Stimulated activated CD4-positive, alpha-beta T cell treated with anti-CD3 and anti-CD28 coated beads, Interleukin-4, amount 100 ng/mL, for 4 hours (primary cell): ENCODE measurements at regions not wholly inside any gene's neighbourhood (a gene's known extent, or its start where the extent isn't known, plus 50 kb on each side); places are given as distances from the start of the nearest gene placed in this dataset.

Experiments
- DNase-seq, 2 experiments: peaks; one replicate each; pipeline ENCODE4 v3.0.0-alpha.2; 2020

DNA sequence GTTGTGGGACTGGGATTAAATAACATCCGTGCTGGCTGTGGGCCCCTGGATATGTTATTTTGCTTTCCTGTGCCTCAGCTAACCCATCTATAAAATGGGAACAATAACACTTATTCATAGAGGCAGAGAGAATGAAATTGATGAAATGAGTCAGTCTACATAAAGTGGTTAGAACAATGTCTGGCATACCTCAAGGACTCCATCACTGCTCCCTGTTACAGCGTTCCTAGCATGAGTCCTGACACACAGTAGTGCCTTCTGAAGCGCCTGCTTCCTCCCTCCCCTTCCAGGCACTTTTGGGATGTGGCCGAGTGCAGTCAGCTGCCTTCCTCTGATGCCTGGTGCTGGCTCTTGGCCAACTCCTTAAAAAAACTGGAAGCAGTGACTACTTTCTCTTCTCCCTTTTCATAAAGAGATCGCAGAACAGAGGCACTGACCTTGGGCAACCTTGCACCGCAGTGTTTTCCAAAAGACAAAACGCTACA lies 108.4 kb upstream of the ZMIZ1 start:
- DNase-seq: no peak

DNA sequence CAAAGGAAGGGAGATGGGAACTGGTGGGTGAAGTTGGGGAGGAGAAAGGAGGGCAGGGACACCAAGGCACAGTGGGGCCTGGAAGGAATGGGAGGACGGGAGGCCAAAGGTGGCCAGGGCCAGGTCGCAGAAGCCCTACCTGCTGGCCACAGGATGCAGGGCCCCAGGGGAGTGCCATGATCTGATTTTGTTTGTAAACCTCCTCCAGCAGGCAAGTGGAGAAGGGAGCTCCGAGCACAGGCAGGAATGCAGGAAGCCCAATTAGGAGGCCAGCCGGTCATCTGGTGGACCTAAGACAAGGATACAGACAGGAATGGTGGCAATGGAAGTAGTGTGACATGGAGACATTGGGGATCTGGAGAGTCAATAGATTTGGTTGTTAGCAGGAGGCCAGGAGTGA lies 107.0 kb upstream of the ZMIZ1 start:
- no peak for DNase-seq

DNA sequence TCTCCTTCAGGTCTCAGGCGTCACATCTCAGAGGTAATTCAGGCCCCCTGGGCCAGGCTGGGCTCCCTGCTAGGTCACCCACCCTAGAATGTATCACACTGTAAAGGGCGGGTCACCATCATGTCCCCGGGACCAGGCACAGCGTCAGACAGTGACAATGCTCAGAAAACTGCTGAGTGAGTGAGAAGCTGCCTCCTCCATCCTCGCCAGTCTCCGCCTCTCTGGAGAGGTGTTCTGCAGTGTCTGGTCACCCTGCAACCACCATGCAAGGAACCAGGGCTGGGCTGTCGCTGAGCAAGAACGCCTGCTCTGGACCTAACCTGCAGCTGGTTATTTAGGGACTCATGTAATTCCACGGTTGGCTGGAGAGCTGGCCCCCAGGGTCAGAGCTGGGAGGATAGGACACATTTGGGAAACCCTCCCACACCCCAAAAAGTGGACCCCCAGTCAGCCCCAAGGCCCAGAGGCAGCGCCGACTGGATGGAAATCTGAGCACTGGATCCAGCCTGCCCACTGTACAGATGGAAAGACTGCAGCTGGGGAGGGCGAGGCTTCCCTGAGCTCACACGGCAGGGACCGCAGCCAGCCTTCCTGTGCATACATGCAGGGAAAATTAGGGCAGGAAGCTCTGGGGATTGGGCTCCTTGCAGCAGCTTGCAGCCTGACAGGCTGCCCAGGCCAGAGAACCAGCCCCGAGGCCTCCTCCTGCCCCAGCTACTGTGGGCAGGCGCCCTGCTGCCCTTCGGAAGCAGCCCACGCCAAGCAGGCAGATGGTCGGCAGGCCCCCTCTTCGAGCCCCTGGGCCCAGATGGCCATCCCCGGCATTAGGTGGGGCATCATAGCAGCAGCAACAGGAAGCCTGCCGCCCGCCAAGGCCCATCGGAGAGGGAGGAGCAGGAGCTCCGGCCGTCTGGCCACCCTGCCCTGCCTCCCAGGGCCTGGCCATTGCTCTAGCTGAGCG lies 105.4 kb upstream of the ZMIZ1 start:
- DNase-seq: no peak

DNA sequence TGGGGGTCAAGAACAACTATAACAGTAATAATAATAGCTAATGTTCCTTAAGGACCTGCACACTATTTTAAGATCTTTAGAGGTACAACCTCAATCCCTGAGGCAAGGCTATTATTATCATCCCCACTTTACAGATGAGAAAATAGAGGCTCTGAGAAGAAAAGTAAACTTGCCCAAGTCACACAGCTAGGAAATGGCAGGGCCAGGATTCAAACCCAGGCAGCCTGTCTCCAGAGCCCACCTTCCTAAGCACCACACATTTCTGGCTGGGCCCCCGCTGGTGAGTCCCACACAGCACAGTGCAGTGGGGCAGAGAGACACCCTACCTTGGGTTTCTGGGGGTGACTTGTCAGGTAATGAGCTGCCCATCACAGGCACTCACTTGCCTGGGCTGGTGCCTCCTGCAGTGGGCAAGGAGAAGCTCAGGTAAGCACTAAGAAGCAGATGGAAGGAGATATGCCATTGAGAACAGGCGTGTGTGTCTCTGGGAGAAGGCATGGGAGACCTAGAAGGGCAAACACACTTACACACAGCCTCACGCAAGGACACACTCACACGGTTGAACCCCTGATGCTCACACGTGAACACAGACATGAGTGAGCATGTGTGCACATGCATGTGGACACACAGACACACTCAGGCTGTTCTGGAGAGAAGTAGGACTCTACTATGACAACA lies 104.4 kb upstream of the ZMIZ1 start:
- DNase-seq: no peak

DNA sequence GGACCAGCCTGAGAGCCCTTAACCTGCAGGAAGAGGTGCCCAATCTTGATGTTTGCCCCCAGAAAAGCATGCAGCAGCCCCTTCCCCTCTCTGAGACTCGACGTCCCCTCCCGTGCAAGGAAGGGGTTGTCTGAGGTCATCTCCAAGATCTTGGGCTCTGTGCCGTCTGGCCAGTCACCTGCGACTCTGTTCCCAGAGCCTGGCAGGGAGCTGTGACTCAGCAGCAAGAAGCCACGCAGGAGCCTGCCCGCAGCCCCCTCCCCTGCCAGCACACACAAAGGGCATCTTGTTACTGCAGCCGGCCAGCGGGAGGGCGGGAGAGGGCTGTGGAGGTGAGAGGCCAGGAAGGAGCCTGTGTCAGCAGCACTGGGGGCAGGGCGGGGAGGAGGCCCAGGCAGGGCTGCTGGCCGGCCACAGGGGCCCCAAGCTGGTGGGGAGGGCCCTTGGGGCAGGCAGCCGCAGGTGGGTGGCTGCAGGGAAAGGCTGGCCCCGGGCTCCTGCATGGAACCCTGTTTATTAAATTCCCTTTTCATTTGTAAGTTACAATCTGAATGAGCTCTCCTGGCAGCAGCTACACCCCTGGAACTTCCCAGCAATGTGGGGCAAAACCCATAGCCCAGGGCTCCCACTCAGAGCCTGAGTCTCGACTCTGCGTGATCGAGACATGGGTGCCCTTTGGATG lies 103.7 kb upstream of the ZMIZ1 start:
- no peak for DNase-seq

DNA sequence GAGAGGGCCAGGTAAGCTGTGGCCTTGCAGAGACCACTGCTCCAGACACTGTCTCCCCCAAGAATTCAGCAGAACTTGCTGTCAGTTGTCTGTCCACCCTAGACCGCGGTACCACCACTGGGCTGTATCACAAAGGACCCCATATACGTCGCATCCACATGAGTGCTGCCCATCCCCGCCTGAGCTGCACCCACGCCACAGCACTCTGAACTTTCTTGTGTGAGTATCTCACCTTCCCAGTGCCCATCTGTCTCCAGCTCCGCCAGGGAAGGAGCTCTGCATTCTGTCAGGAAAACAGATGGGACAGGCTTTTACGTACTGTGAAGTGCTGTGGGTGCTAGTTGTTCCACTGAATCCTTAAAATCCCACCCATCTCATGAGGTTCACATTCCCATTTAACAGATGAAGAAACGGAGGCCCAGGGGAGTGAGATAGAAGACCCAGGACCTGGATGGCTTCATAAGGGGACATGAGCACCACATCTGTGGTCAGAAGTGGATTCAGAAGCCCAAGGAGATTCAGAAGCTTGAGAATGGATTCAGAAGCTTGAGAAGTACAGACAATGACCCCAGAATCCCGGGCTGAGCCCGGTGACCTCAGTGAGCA lies 102.5 kb upstream of the ZMIZ1 start:
- no peak for DNase-seq

DNA sequence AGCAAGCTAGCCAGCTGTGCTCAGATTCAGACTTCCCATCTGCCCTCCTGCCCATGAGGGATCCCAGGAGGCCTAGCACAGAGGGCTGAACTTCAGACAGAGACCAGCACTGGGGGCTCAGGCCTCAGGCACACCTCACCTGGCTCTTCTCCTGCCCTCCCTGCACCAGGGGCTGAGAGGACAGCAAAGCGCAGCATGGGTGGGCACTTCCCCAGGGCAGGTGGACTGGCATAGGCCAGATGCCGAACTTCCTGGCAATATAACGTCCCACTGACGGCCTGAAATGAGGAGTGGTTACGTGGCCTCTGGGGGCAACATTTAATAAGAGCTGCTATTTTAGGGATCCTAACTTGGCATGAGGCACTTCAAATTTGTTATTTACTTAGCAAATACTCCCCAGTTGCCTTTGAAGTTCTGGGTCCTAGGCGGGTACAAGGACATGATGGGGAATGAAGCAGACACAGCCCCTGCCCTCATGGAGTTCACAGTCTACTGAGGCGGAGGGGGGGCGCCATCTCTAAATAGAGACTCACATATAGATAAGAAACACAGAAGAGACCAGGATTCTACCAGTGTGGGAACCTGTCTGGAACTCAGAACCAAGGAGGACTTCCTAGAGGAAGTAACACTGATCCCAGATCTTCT lies 101.8 kb upstream of the ZMIZ1 start:
- DNase-seq: no peak

DNA sequence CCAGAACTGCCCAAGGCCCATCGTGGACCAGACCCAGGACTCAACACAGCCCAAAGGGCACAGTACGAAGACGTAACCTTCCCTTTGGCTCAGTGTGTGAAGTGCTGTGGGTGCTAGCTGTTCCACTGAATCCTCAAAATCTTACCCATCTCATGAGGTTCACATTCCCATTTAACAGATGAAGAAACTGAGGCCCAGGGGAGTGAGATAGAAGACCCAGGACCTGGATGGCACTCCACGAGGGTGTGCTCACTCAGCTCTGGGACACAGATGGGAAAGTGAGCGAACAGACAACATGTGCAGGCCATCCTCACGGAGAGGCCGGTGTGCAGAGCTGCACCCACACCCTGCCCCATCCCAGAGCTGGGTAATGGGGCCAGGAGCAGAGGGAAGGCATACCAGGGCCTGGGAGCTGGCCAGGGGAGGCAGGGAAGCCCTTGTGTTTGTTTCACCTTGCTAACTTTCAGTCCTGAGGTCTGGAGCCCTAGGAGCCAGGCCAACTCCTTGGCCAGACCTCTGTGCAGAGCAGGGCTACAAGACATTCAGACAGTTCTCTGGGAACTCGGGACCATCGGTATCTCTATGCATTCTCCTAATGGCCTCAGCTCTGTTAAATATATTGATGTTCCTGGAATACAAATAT lies 100.3 kb upstream of the ZMIZ1 start:
- DNase-seq: no peak

DNA sequence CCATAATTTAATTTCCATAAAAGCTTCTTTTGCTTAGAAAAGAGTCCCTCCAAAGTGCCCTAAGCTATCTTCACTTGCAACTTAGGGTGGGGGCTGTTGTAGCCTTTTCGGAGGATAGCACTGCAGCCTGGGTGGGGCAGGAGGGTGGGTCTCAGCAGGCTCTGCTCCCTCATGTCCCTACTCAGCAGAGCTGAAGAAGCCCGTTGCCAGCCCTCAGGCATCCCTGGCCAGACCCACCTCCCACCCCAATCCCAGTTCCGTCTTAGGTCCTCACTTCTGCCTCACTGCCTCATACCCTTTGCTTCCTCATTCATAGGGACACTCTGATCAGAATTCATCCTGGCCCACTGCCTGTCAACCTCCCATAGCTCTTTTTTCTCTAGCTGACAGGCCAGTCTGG lies 99.8 kb upstream of the ZMIZ1 start:
- no peak for DNase-seq

DNA sequence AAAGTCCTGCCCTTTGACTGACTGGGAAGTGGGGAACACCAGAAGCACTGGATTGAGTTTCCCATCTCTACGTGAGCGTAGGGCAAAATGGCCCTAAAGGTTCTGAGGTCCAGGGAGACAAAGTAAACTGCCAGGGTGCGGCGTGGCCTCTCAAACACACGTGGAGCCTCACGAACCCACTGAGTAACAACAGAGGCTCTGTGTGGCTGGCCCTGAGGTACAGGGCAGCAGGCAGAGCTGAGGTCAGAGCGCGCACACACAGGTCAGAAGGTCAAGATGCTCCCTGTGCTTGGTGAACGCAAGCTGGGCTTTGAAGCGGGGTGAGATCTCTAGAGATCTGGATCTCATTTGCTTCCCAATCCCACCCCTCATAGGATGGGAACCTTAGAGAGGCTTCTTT lies 99.0 kb upstream of the ZMIZ1 start:
- no peak for DNase-seq

DNA sequence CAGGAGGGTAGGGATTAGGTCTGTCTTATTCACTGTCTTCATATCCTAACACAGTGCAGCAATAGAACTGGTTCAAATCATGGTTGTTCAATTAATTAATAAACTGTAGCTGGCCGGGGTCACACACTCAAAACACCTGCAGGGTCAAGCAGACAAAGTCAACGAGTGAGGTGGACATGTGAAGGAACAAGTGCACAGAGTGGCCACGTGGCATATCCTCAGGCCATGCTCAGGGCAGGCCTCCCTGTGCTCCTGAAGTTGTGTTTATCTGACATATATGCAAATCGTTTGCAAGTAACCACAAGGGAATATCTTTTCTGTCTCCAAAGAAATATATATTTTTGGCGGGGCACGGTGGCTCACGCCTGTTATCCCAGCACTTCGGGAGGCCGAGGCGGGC lies 98.5 kb upstream of the ZMIZ1 start:
- no peak for DNase-seq

DNA sequence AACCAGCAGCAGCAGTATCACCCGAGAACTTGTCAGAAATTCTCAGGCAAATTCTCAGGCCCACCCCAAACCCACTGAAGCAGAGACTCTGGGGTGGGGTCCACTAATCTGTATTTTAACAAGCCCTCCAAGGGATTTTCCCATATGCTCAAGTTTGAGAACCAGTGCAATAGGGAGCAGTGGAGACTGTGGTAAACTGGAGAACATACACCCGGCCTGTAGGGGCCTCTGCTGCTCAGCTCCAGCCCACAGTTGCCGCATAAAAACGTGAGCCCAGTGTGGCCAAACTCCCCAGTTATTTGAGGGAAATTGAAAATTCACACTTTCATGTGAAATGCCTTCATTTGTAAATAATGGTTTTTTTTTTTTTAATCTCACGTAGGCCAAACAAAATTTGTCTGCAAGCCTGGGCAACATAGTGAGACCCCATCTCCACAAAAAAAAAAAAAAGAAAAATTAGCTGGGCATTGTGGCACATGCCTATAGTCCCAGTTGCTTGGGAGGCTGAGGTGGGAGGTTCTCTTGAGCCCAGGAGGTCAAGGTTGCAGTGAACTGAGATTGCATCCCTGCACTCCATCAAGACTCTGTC lies 97.6 kb upstream of the ZMIZ1 start:
- DNase-seq: no peak

DNA sequence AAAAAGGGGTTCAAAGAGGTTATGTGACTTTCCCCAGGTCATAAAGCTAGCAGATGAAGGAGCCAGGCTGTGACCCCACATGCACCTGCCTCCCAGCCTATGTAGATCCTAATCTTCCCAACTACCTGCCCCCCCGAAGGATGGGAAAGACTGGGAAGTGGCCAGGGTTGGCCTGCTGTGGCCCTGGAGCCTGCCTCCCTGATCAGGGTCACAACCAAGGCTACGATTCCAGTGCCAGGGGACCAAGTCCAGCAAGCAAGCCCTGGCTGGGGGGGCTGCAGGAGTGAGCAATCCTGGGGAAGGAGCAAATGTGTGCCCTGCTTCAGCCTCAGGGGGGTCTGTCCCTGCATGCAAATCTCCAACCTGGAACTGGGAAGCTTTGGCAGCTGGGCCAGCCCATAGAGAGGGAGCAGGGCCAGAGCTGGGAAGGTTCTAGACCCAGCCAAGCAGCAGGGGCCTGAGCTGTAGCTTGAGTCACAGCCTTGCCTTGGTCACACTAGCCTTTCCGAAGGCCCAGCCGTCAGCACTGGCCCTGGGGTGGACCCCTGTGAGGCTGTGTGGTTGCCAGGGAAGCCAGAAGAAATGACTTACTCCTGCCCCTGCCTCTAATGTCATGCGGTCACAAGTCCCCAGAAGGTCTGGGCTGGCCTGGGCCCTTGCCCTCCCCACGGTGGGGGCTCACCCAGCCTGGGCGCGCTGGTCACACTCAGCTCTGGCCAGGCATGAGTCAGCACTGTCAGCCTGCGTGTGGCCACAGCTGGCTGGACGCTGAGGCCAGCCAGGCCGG lies 96.4 kb upstream of the ZMIZ1 start:
- no peak for DNase-seq

DNA sequence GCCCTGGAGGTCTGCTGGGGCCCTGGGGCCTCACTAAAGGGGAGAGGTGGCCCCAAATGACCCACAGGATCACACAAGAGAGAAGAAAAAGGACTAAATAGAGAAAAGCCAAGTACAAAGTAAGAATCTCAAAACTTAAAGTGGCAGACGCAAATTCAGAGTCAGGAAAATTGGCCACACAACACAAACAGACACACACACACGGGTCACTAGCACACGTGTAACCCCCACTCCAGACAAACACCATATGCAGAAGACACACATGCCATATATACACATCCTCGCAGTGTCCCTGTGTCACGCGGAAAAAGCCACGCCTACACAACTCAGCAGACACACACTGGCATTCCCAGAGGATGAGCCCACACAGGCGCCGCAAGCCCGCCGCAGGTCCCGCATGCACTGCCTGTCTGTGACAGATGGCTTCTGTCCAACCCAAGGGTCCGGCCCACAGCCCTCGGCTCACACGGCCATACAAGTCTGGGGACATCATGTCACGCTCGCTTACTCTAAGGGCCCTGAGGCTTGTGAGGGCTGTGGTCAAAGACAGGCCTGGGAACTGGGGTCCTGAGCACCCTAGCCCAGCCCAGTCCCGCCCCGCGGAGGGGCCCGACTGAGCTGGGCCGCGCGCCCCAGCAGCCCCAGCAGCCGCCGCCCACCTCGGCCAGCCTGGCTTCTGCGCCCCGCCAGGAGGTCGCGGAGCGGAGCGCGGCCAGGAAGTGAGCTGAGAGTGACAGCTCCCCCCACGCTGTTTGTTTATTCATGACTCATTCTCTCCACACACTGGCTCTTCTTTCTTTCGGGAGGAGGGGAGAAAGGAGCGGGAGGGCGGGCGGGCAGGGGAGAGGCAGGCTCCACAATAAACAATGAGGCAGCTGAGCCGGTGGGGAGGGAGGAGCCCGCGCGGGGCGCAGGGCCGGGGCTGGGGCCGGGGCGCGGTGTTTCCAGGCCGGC lies 95.5 kb upstream of the ZMIZ1 start:
- peak; percentile 54 to 74 for DNase-seq

DNA sequence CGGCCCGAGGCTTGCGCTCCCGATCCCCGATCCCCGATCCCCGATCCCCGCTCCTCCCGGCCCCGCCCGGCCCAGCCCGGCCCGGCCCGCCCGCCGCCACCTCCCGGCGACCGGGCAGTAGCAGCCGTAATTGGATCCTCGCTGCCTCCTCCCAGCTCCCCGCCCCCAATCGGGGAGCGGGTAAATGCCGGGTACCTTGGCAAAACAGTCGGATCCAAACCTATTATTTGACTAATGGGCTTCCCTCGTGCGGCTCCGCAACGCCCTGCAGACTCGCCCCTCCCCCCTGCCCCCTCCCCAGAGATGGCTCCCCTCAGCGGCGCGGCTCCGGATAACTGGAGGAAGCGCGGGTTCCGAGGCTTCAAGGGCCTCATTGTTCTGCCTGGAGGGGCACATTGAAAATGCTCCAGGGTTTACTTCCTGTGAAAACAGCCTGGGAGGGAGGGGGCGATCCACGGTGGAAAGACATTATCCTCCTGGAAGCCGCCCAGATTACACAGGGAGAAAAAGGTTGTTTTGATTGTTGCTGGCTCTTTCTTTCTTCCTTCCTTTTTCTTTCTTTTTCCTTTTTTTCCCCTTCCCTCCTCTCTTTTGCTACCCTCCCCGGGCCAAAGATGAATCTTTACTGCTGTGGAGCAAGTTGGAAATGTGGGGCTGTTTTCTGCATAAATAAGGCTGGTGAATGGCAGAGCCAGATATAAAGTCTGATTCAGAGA lies 94.7 kb upstream of the ZMIZ1 start:
- DNase-seq: peak; percentile 26 to 37

DNA sequence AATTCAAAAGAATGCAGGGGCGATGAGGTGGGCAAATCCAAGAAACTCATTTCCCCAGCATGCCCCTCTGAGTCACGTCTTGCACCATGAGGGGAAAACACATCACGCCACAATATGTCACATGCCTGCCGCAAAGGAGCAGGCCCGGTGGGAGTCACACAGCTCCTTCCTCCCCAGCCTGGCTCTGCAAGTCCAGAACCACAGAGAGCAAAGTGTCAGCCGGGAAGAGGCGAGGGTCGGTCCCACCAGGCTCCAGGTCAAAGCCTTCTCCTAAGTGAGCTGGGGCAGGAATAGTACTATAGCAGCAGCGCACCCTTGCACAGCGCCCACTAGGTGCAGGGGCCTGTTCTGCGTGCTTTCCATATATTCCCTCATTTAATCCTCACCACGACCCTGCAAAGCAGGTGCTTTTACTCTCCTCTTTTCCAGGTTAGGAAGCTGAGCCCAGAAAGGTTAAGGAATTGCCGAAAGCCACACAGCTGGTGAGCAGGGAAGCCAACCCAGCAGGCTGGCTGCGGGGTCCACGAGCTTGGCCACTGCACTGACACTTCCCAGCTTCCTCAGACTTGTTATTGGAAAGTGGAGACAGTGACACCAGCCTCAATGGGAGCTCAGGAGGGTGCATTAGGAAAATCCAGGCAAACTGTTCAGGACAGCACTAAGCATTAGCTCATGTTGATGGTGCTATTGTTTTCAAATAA lies 94.0 kb upstream of the ZMIZ1 start:
- DNase-seq: peak; percentile 46 to 80

DNA sequence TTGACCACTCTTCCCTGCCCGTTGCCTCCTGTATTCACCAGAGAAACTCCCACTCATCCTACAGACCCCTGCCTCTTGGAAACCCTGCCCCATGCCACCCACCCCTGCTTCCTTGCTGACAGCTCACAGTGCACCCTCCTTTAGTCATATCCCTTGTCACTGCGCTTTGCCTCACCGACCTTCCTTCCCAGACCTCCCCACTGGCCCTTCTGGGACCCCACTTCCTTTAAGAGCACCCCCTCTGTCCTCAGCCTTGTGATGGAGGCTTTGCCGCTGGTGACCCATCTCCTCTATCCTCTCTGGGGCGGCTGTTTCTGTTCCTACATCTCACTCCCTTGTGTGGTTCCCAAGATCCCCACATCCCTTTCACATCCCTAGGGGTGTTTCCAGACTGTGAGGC lies 92.8 kb upstream of the ZMIZ1 start:
- DNase-seq: no peak
